ENCODE measurements at regions not wholly inside any gene's neighbourhood (a gene's known extent, or its start where the extent isn't known, plus 50 kb on each side); places are given as distances from the start of the nearest gene placed in this dataset.
"Not testable (repeated sequence)": the region's sequence is repeated elsewhere in the genome, so short reads cannot be mapped to it uniquely, and the experiment has no call there.

- no peaks in the 10 kb centered on the region for H3K9me3 ChIP-seq (ENCODE audit: control insufficient read depth in 5 of 5, low read length in 5 of 5)
- no peak overlapping the region for H3K27ac ChIP-seq (ENCODE audit: low read depth, low read length)
- H3K4me1 ChIP-seq (ENCODE audit: control insufficient read depth in 5 of 5, insufficient read depth in 5 of 5, low read length in 5 of 5): peaks cover 0 to 16% (median 11%) of the 10 kb centered on the region in 5 donors
- no peak overlapping the region for H3K4me3 ChIP-seq (ENCODE audit: low read depth in 1 of 5, low read length in 5 of 5)
- no peak overlapping the region for H3K9ac ChIP-seq (ENCODE audit: low read length in 5 of 5)
- no peaks in the 10 kb centered on the region for H3K27me3 ChIP-seq (ENCODE audit: control insufficient read depth in 5 of 5, insufficient read depth in 4 of 5, low read length in 5 of 5)
- no peaks in the 10 kb centered on the region for H3K36me3 ChIP-seq (ENCODE audit: control insufficient read depth in 5 of 5, insufficient read depth in 5 of 5, low read length in 5 of 5)
Observed at GRCh38 chr2:150809103-150809502, 321.6 kb upstream of the RND3 start.

DNA sequence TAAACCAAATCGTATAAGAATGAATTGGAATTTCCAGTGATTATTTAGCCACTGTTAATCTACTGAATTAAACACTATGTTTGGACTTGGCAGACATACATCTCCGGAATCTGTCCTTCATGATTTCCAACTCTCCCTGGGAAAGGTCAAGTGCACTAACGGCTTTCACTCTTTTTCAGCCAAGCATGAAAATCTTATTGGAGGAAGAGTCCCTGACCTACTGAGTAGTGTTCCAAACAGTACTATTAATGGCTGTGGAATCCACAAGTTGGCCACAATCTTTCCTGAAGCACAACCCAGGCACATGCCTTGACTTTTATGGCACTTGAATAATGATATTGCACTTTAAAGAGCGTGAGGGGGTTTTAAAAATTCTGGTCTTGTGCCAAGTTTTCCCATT is 318.9 kb upstream of the RND3 start:
- H3K4me1 ChIP-seq (ENCODE audit: control insufficient read depth in 5 of 5, insufficient read depth in 5 of 5, low read length in 5 of 5): peaks cover 0 to 6% (median 2%) of the 10 kb centered on the region in 5 donors
- H3K9me3 ChIP-seq (ENCODE audit: control insufficient read depth in 5 of 5, low read length in 5 of 5): no peaks in the 10 kb centered on the region
- H3K9ac ChIP-seq (ENCODE audit: low read length in 5 of 5): no peak overlapping the region
- H3K27me3 ChIP-seq (ENCODE audit: control insufficient read depth in 5 of 5, insufficient read depth in 4 of 5, low read length in 5 of 5): no peaks in the 10 kb centered on the region
- no peaks in the 10 kb centered on the region for H3K36me3 ChIP-seq (ENCODE audit: control insufficient read depth in 5 of 5, insufficient read depth in 5 of 5, low read length in 5 of 5)
- H3K27ac ChIP-seq (ENCODE audit: low read depth, low read length): no peak overlapping the region
- H3K4me3 ChIP-seq (ENCODE audit: low read depth in 1 of 5, low read length in 5 of 5): no peak overlapping the region

DNA sequence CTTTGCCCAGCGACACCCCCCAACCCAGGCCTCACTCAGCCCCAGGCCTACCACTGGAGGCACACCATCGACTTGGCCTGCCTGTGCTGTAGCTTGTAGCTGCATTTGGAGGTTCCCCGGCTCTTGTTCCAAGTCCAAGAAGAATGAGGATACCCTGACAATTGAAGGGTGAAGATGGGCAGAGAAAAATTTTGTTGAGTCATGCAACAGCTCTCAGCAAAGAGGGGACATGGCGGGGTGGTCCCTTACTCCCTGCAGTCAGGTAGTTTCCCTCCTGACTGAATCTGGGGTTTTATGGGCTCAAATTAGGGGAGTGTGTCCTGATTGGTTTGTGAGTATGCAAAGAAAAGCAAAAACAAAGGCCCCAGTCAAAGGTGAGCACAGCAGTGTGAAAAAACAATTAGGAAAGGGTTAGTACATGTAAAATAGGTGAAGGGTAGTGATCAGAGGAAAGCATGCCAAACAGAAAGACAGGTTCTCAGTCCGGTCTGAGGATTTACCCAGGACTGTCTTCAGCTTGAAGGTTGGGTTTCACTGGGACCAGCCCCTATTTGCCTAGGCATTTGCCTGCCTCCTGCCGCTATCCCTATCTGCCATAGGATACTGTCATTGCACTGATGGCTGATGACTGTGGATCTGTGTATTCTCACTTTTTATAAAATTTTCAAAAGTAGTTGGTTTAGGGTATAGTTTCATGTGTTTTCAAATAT is 316.4 kb upstream of the RND3 start:
- Histone ChIP-seq H3K36me3 (ENCODE audit: control insufficient read depth in 5 of 5, insufficient read depth in 5 of 5, low read length in 5 of 5) (no peaks in the 10 kb centered on the region), H3K9me3 (ENCODE audit: control insufficient read depth in 5 of 5, low read length in 5 of 5) (no peaks in the 10 kb centered on the region), H3K9ac (ENCODE audit: low read length in 5 of 5) (no peak overlapping the region), H3K4me1 (ENCODE audit: control insufficient read depth in 5 of 5, insufficient read depth in 5 of 5, low read length in 5 of 5) (peaks cover 0 to 6% (median 0%) of the 10 kb centered on the region in 5 donors), H3K27ac (ENCODE audit: low read depth, low read length) (no peak overlapping the region), H3K4me3 (ENCODE audit: low read depth in 1 of 5, low read length in 5 of 5) (no peak overlapping the region), H3K27me3 (ENCODE audit: control insufficient read depth in 5 of 5, insufficient read depth in 4 of 5, low read length in 5 of 5) (no peaks in the 10 kb centered on the region)

DNA sequence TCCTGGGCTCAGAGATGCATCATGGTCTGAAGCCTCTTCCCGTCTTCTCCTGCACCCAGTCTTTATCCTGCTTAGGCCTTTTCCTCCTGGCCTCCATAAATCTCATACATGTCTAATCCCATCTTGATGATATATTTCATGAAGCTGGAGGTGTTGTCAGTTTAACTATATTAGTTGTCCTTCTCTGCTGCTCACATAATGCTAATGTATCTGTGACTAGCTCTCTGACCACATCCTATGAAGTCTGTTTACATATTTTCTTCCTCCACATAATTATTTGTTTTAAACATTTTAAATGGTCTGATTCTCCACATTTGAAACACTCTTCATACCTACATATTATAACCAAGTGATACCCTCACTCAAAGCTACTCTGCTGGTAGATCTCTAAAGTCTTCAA is 315.2 kb upstream of the RND3 start:
- no peaks in the 10 kb centered on the region for H3K27me3 ChIP-seq (ENCODE audit: control insufficient read depth in 5 of 5, insufficient read depth in 4 of 5, low read length in 5 of 5)
- H3K4me3 ChIP-seq (ENCODE audit: low read depth in 1 of 5, low read length in 5 of 5): no peak overlapping the region
- H3K9me3 ChIP-seq (ENCODE audit: control insufficient read depth in 5 of 5, low read length in 5 of 5): no peaks in the 10 kb centered on the region
- peaks cover 0 to 6% (median 0%) of the 10 kb centered on the region in 5 donors for H3K4me1 ChIP-seq (ENCODE audit: control insufficient read depth in 5 of 5, insufficient read depth in 5 of 5, low read length in 5 of 5)
- H3K36me3 ChIP-seq (ENCODE audit: control insufficient read depth in 5 of 5, insufficient read depth in 5 of 5, low read length in 5 of 5): no peaks in the 10 kb centered on the region
- no peak overlapping the region for H3K9ac ChIP-seq (ENCODE audit: low read length in 5 of 5)
- H3K27ac ChIP-seq (ENCODE audit: low read depth, low read length): no peak overlapping the region

DNA sequence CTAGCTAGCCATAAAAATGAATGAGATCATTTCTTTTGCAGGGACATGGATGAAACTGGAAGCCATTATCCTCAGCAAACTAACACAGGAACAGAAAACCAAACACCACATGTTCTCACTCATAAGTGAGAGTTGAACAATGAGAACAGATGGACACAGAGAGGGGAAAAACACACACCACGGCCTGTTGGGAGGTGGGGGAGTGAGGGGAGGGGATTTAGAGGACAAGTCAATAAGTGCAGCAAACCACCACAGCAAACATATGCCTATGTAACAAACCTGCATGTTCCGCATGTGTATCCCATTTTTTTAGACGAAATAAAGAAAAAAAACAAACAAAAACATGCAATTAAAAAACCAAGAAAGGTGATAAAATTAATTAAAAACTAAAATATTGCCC is 308.8 kb upstream of the RND3 start:
- H3K27me3 ChIP-seq (ENCODE audit: control insufficient read depth in 5 of 5, insufficient read depth in 4 of 5, low read length in 5 of 5); H3K9ac ChIP-seq (ENCODE audit: low read length in 5 of 5); H3K36me3 ChIP-seq (ENCODE audit: control insufficient read depth in 5 of 5, insufficient read depth in 5 of 5, low read length in 5 of 5); H3K4me3 ChIP-seq (ENCODE audit: low read depth in 1 of 5, low read length in 5 of 5); H3K27ac ChIP-seq (ENCODE audit: low read depth, low read length); H3K4me1 ChIP-seq (ENCODE audit: control insufficient read depth in 5 of 5, insufficient read depth in 5 of 5, low read length in 5 of 5): not testable (repeated sequence)
- H3K9me3 ChIP-seq (ENCODE audit: control insufficient read depth in 5 of 5, low read length in 5 of 5): peaks cover 0 to 17% (median 3%) of the 10 kb centered on the region in 5 donors

DNA sequence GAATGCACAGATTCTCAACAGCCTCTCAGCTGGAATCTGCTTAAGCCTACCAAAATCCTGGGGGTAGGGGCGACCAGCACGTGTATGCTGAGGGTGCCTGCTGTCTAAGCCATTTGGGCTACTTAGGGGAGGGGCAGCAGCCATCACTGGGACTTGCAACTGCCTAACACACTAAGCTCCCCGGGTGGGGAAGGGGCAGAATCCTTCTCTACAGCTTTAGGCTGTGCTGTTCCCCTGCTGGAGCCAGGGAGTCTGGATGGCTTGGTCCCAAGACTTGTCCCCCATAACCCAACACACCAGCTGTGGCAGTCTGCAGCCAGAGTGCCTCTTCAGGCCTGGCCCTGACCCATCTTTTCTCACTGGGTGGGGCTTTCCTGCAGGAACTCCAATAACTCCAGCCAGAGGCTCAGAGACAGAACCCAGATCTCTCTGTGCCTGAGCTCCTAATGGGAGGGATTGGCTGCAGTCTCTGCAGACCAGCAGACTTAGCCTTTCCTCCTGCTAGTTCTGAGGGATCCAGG is 305.4 kb upstream of the RND3 start:
- H3K27ac ChIP-seq (ENCODE audit: low read depth, low read length): no peak overlapping the region
- H3K27me3 ChIP-seq (ENCODE audit: control insufficient read depth in 5 of 5, insufficient read depth in 4 of 5, low read length in 5 of 5): no peaks in the 10 kb centered on the region
- H3K4me1 ChIP-seq (ENCODE audit: control insufficient read depth in 5 of 5, insufficient read depth in 5 of 5, low read length in 5 of 5): peaks cover 0 to under 1% (median 0%) of the 10 kb centered on the region in 5 donors
- no peaks in the 10 kb centered on the region for H3K36me3 ChIP-seq (ENCODE audit: control insufficient read depth in 5 of 5, insufficient read depth in 5 of 5, low read length in 5 of 5)
- no peak overlapping the region for H3K9ac ChIP-seq (ENCODE audit: low read length in 5 of 5)
- H3K4me3 ChIP-seq (ENCODE audit: low read depth in 1 of 5, low read length in 5 of 5): no peak overlapping the region
- H3K9me3 ChIP-seq (ENCODE audit: control insufficient read depth in 5 of 5, low read length in 5 of 5): peaks cover 0 to 17% (median 5%) of the 10 kb centered on the region in 5 donors

- Histone ChIP-seq H3K27ac (ENCODE audit: low read depth, low read length) (no peak overlapping the region), H3K27me3 (ENCODE audit: control insufficient read depth in 5 of 5, insufficient read depth in 4 of 5, low read length in 5 of 5) (no peaks in the 10 kb centered on the region), H3K9me3 (ENCODE audit: control insufficient read depth in 5 of 5, low read length in 5 of 5) (peaks cover 0 to 17% (median 5%) of the 10 kb centered on the region in 5 donors), H3K36me3 (ENCODE audit: control insufficient read depth in 5 of 5, insufficient read depth in 5 of 5, low read length in 5 of 5) (no peaks in the 10 kb centered on the region), H3K4me1 (ENCODE audit: control insufficient read depth in 5 of 5, insufficient read depth in 5 of 5, low read length in 5 of 5) (peaks cover 0 to 12% (median 4%) of the 10 kb centered on the region in 5 donors), H3K4me3 (ENCODE audit: low read depth in 1 of 5, low read length in 5 of 5) (no peak overlapping the region), H3K9ac (ENCODE audit: low read length in 5 of 5) (no peak overlapping the region)
Observed at GRCh38 chr2:150791567-150791966, 304.1 kb upstream of the RND3 start.

DNA sequence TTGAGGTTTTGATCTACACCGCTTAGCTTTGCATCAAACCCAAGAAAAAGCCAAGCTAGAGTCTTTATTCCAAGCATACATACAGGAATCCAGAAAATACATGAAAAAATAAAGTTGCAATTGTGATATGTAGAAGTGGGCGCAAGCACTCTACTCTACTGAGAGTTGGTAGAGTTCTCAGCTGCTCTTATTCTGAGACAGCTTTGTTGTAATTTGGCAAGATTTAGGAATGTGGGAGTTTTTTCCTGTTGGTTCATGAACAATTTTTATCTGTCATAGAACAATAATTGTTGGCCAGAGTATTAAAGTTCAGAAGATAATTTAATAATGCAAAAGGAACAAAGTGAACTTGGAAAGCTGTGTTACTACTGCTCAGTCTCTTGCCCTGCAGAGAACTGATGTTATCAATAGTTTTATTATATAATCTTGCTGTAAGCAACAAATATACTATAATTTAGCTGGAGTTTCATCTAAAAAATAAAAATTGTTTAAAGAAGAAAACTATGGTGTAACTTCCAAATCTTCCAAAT is 302.0 kb upstream of the RND3 start:
- Histone ChIP-seq H3K9ac (ENCODE audit: low read length in 5 of 5) (no peak overlapping the region), H3K4me1 (ENCODE audit: control insufficient read depth in 5 of 5, insufficient read depth in 5 of 5, low read length in 5 of 5) (peaks cover 0 to 12% (median 4%) of the 10 kb centered on the region in 5 donors), H3K27me3 (ENCODE audit: control insufficient read depth in 5 of 5, insufficient read depth in 4 of 5, low read length in 5 of 5) (no peaks in the 10 kb centered on the region), H3K4me3 (ENCODE audit: low read depth in 1 of 5, low read length in 5 of 5) (no peak overlapping the region), H3K9me3 (ENCODE audit: control insufficient read depth in 5 of 5, low read length in 5 of 5) (peaks cover 0 to 17% (median 5%) of the 10 kb centered on the region in 5 donors), H3K27ac (ENCODE audit: low read depth, low read length) (no peak overlapping the region), H3K36me3 (ENCODE audit: control insufficient read depth in 5 of 5, insufficient read depth in 5 of 5, low read length in 5 of 5) (no peaks in the 10 kb centered on the region)

- peaks cover 0 to 12% (median 4%) of the 10 kb centered on the region in 5 donors for H3K4me1 ChIP-seq (ENCODE audit: control insufficient read depth in 5 of 5, insufficient read depth in 5 of 5, low read length in 5 of 5)
- no peaks in the 10 kb centered on the region for H3K27me3 ChIP-seq (ENCODE audit: control insufficient read depth in 5 of 5, insufficient read depth in 4 of 5, low read length in 5 of 5)
- H3K9me3 ChIP-seq (ENCODE audit: control insufficient read depth in 5 of 5, low read length in 5 of 5): peaks cover 0 to 17% (median 5%) of the 10 kb centered on the region in 5 donors
- no peaks in the 10 kb centered on the region for H3K36me3 ChIP-seq (ENCODE audit: control insufficient read depth in 5 of 5, insufficient read depth in 5 of 5, low read length in 5 of 5)
- H3K27ac ChIP-seq (ENCODE audit: low read depth, low read length): no peak overlapping the region
- H3K4me3 ChIP-seq (ENCODE audit: low read depth in 1 of 5, low read length in 5 of 5): no peak overlapping the region
- no peak overlapping the region for H3K9ac ChIP-seq (ENCODE audit: low read length in 5 of 5)
Observed at GRCh38 chr2:150788426-150789140, 301.1 kb upstream of the RND3 start.
